NCI-H1417 treated with DMSO at 0.1 percent for 48 hours (cell line): ENCODE measurements at regions not wholly inside any gene's neighbourhood (a gene's known extent, or its start where the extent isn't known, plus 50 kb on each side); places are given as distances from the start of the nearest gene placed in this dataset.

Source experiments
- DNase-seq: peaks from one replicate; lab custom pipeline; 2025; lab: John Stamatoyannopoulos, UW

GRCh38 chr21:32134441-32135130, 144.3 kb downstream of the MIS18A start:
- no peak for DNase-seq

- no peak for DNase-seq
Measured at GRCh38 chr21:32132881-32133280, 146.0 kb downstream of the MIS18A start.

GRCh38 chr21:32132409-32132808, 146.4 kb downstream of the MIS18A start:
- DNase-seq, result no peak

- DNase-seq, result no peak
Measured at GRCh38 chr21:32131960-32132359, 146.9 kb downstream of the MIS18A start.

GRCh38 chr21:32131164-32131563, 147.7 kb downstream of the MIS18A start:
- DNase-seq, result no peak

- no peak for DNase-seq
Measured at GRCh38 chr21:32130031-32130891, 148.6 kb downstream of the MIS18A start.

- DNase-seq, result no peak
Measured at GRCh38 chr21:32127081-32127480, 151.8 kb downstream of the MIS18A start.

- no peak for DNase-seq
Measured at GRCh38 chr21:32122082-32122481, 156.8 kb downstream of the MIS18A start.

- no peak for DNase-seq
Measured at GRCh38 chr21:32120230-32120629, 158.6 kb downstream of the MIS18A start.

- DNase-seq, result no peak
Measured at GRCh38 chr21:32119811-32120210, 159.0 kb downstream of the MIS18A start.

GRCh38 chr21:32119389-32119788, 159.5 kb downstream of the MIS18A start:
- no peak for DNase-seq

GRCh38 chr21:32114419-32115035, 164.3 kb downstream of the MIS18A start:
- DNase-seq, result no peak

GRCh38 chr21:32113486-32113885, 165.4 kb downstream of the MIS18A start:
- DNase-seq, result no peak

GRCh38 chr21:32112195-32112594, 166.7 kb downstream of the MIS18A start:
- no peak for DNase-seq

- DNase-seq, result no peak
Measured at GRCh38 chr21:32108566-32108965, 170.3 kb downstream of the MIS18A start.

GRCh38 chr21:32103361-32103760, 175.5 kb downstream of the MIS18A start:
- no peak for DNase-seq

GRCh38 chr21:32102426-32102825, 176.4 kb downstream of the MIS18A start:
- no peak for DNase-seq

- no peak for DNase-seq
Measured at GRCh38 chr21:32101277-32101676, 177.6 kb downstream of the MIS18A start.

GRCh38 chr21:32100423-32100822, 178.4 kb downstream of the MIS18A start:
- no peak for DNase-seq

- no peak for DNase-seq
Measured at GRCh38 chr21:32099812-32100416, 178.9 kb downstream of the MIS18A start.

- no peak for DNase-seq
Measured at GRCh38 chr21:32096411-32096810, 182.4 kb downstream of the MIS18A start.

GRCh38 chr21:32094804-32095203, 184.0 kb downstream of the MIS18A start:
- no peak for DNase-seq
